GM19351 (cell line): ENCODE measurements at regions not wholly inside any gene's neighbourhood (a gene's known extent, or its start where the extent isn't known, plus 50 kb on each side); places are given as distances from the start of the nearest gene placed in this dataset.

Source experiments
- ATAC-seq: cut with Tn5 transposase; IDR thresholded peaks from one replicate; pipeline ENCODE4 v1.9.1; 2021; ENCODE audit warnings: mild to moderate bottlenecking, moderate library complexity; ENCODE audit not compliant: unreplicated experiment

- ATAC-seq = no peak
These were observed 56.9 kb upstream of the IVNS1ABP start for GRCh38 chr1:185373813-185374529.

GRCh38 chr1:185369786-185370185, 52.7 kb upstream of the IVNS1ABP start:
- ATAC-seq = no peak

- no peak for ATAC-seq
These were observed 52.0 kb upstream of the IVNS1ABP start for GRCh38 chr1:185368913-185369491.

- ATAC-seq = no peak
These were observed 51.3 kb upstream of the IVNS1ABP start for GRCh38 chr1:185368313-185368855.

GRCh38 chr1:185367218-185367617, 50.2 kb upstream of the IVNS1ABP start:
- no peak for ATAC-seq
